ENCODE measurements at regions not wholly inside any gene's neighbourhood (a gene's known extent, or its start where the extent isn't known, plus 50 kb on each side); places are given as distances from the start of the nearest gene placed in this dataset.

DNA sequence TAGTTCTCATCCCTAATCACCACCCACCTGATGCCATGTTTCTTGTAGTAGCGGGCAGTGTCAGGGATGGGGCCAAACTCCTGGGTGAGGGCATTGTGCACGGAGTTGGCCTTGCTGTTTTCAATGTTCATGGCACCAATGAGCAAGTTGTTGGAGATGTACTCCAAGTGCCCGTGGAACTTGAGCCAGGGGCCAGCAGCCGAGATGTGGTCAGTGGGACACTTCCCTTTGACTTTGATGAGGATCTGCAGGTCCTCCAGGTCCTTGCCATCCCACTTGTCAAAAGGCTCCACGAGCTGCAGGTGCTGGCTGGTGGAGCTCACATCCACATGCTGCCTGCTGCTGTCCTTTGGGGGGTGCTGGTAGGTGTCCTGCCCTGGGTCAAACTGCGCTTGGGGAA lies 162.2 kb upstream of the SV2C start:
- no TSS peak for BruUV-seq (replicated peaks)
- intact Hi-C loops (cut with micrococcal nuclease; ENCODE audit: unreplicated experiment): no loop called here
- H3K27me3 Mint-ChIP-seq (ENCODE audit: unreplicated experiment): peaks cover 79% of the 10 kb centered on the region
- TF ChIP-seq, protein P1, sequence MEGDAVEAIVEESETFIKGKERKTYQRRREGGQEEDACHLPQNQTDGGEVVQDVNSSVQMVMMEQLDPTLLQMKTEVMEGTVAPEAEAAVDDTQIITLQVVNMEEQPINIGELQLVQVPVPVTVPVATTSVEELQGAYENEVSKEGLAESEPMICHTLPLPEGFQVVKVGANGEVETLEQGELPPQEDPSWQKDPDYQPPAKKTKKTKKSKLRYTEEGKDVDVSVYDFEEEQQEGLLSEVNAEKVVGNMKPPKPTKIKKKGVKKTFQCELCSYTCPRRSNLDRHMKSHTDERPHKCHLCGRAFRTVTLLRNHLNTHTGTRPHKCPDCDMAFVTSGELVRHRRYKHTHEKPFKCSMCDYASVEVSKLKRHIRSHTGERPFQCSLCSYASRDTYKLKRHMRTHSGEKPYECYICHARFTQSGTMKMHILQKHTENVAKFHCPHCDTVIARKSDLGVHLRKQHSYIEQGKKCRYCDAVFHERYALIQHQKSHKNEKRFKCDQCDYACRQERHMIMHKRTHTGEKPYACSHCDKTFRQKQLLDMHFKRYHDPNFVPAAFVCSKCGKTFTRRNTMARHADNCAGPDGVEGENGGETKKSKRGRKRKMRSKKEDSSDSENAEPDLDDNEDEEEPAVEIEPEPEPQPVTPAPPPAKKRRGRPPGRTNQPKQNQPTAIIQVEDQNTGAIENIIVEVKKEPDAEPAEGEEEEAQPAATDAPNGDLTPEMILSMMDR (IDR thresholded peaks at IDR 0.05; ENCODE audit: unreplicated experiment): no peak
- H3K36me3 Mint-ChIP-seq (ENCODE audit: insufficient read depth, unreplicated experiment): no peaks in the 10 kb centered on the region
- no peaks in the 10 kb centered on the region for H3K4me1 Mint-ChIP-seq (ENCODE audit: low read depth, unreplicated experiment)
- CTCF ChIA-PET: no interaction called here
- DNase-seq: no peak
- H3K9me3 Mint-ChIP-seq (ENCODE audit: low read depth, unreplicated experiment): no peaks in the 10 kb centered on the region
- H3K27ac Mint-ChIP-seq (ENCODE audit: unreplicated experiment): no peak overlapping the region
- no peak overlapping the region for H3K4me3 Mint-ChIP-seq (ENCODE audit: low read depth, unreplicated experiment)

DNA sequence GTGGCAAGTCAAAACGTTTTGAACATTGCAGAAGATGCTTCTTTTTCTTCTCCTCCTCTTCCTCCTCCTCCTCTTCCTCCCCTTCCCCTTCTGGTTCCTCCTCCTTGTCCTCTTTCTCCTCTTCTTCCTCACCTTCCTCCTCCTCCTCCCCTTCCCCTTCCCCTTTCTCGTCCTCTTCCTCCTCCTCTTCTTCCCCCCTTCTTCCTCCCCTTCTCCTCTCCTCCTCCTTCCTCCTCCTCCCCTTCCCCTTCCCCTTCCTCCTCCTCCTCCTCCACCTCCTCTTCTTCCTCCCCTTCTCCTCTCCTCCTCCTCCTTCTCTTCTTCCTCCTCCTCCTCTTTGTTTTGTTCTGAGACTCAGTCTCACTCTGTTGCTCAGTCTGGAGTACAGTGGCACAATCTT lies 167.0 kb upstream of the SV2C start:
- no TSS peak for BruUV-seq (replicated peaks)
- H3K36me3 Mint-ChIP-seq (ENCODE audit: insufficient read depth, unreplicated experiment): no peaks in the 10 kb centered on the region
- H3K4me1 Mint-ChIP-seq (ENCODE audit: low read depth, unreplicated experiment): no peaks in the 10 kb centered on the region
- no peak for DNase-seq
- no peak overlapping the region for H3K27ac Mint-ChIP-seq (ENCODE audit: unreplicated experiment)
- intact Hi-C loops (cut with micrococcal nuclease; ENCODE audit: unreplicated experiment): no loop called here
- TF ChIP-seq, protein P1 (IDR thresholded peaks at IDR 0.05; ENCODE audit: unreplicated experiment): no peak
- CTCF ChIA-PET: no interaction called here
- no peaks in the 10 kb centered on the region for H3K9me3 Mint-ChIP-seq (ENCODE audit: low read depth, unreplicated experiment)
- H3K4me3 Mint-ChIP-seq (ENCODE audit: low read depth, unreplicated experiment): no peak overlapping the region
- H3K27me3 Mint-ChIP-seq (ENCODE audit: unreplicated experiment): peaks cover 97% of the 10 kb centered on the region

DNA sequence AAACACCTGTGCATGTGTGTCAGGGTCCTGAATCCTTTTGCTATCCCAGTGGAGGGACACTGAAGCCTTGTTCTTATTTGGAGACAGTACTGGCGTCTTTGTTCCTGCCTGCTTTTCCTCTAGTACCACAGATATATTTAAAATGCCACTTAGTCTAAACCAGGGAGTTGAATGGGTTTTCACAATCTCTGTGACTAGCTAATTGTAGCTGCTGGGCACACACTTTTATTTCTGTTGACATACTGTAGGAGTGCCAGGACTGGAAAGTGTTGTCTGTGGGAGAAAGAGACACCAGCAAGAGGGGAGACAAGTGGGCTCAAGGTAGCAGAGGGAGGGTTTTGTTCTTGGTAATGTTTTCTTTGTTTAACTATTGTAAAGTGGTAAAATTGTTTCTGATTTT lies 174.0 kb upstream of the SV2C start:
- peaks cover 86% of the 10 kb centered on the region for H3K27me3 Mint-ChIP-seq (ENCODE audit: unreplicated experiment)
- no peak overlapping the region for H3K27ac Mint-ChIP-seq (ENCODE audit: unreplicated experiment)
- CTCF ChIA-PET: no interaction called here
- no peaks in the 10 kb centered on the region for H3K4me1 Mint-ChIP-seq (ENCODE audit: low read depth, unreplicated experiment)
- H3K9me3 Mint-ChIP-seq (ENCODE audit: low read depth, unreplicated experiment): no peaks in the 10 kb centered on the region
- intact Hi-C loops (cut with micrococcal nuclease; ENCODE audit: unreplicated experiment): no loop called here
- TF ChIP-seq, protein P1 (IDR thresholded peaks at IDR 0.05; ENCODE audit: unreplicated experiment): no peak
- no peak for DNase-seq
- H3K36me3 Mint-ChIP-seq (ENCODE audit: insufficient read depth, unreplicated experiment): no peaks in the 10 kb centered on the region
- no peak overlapping the region for H3K4me3 Mint-ChIP-seq (ENCODE audit: low read depth, unreplicated experiment)
- no TSS peak for BruUV-seq (replicated peaks)

DNA sequence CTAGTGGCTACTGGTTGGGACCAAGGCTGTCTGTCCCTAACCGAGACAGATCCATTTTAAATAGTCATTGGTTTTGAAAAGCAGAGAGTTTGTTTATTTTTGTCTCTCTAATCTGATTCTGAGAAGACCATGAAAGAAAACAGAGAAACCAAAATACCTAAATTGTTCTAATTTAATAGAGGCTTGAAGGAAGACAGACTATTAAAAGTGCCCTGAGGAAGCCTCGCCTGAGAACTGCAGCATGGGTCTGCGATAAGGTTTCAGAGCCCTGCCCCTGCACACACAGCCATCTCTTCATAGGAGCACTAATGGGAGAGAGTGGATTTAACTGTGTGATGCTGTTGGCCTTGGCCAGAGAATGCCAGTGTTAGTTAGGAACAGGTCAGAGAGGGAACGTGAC lies 175.5 kb upstream of the SV2C start:
- intact Hi-C loops (cut with micrococcal nuclease; ENCODE audit: unreplicated experiment): no loop called here
- H3K4me3 Mint-ChIP-seq (ENCODE audit: low read depth, unreplicated experiment): no peak overlapping the region
- no TSS peak for BruUV-seq (replicated peaks)
- no peaks in the 10 kb centered on the region for H3K36me3 Mint-ChIP-seq (ENCODE audit: insufficient read depth, unreplicated experiment)
- H3K27ac Mint-ChIP-seq (ENCODE audit: unreplicated experiment): no peak overlapping the region
- H3K4me1 Mint-ChIP-seq (ENCODE audit: low read depth, unreplicated experiment): no peaks in the 10 kb centered on the region
- CTCF ChIA-PET: no interaction called here
- no peaks in the 10 kb centered on the region for H3K9me3 Mint-ChIP-seq (ENCODE audit: low read depth, unreplicated experiment)
- TF ChIP-seq, protein P1 (IDR thresholded peaks at IDR 0.05; ENCODE audit: unreplicated experiment): no peak
- peaks cover 86% of the 10 kb centered on the region for H3K27me3 Mint-ChIP-seq (ENCODE audit: unreplicated experiment)
- no peak for DNase-seq

DNA sequence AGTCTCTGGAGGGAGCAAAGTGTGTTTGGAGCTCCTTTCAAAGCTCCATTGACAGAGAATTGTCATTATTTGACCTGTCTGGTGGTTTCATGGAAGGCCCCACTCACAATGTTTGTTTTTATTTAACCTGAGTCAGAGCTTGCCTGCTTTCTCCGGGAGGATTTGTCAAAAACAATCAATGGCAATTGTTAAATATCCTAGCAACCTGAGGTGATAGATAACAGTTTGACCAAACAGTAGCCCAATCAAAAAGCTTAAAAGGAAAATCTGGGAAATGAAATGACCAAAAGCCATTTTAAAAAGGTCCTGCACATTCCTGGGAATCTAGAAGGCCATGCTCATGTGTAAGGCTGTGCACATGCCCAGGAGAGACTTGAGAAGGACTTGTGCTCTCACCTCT lies 177.2 kb upstream of the POC5 start:
- BruUV-seq (replicated peaks): no TSS peak
- CTCF ChIA-PET: interaction anchor here (0.6 kb wide), 1 partner anchor 237 kb away, joined by 3 read pairs; no protein-coding TSS in a partner anchor
- TF ChIP-seq, protein P1 (IDR thresholded peaks at IDR 0.05; ENCODE audit: unreplicated experiment): no peak
- intact Hi-C loops (cut with micrococcal nuclease; ENCODE audit: unreplicated experiment): no loop called here
- Mint-ChIP-seq H3K4me1 (ENCODE audit: low read depth, unreplicated experiment) (no peaks in the 10 kb centered on the region), H3K9me3 (ENCODE audit: low read depth, unreplicated experiment) (peaks cover 12% of the 10 kb centered on the region), H3K27ac (ENCODE audit: unreplicated experiment) (no peak overlapping the region), H3K27me3 (ENCODE audit: unreplicated experiment) (peaks cover 61% of the 10 kb centered on the region), H3K4me3 (ENCODE audit: low read depth, unreplicated experiment) (no peak overlapping the region), H3K36me3 (ENCODE audit: insufficient read depth, unreplicated experiment) (no peaks in the 10 kb centered on the region)
- DNase-seq: no peak
